ENCODE measurements at regions not wholly inside any gene's neighbourhood (a gene's known extent, or its start where the extent isn't known, plus 50 kb on each side); places are given as distances from the start of the nearest gene placed in this dataset.
"Not testable (repeated sequence)": the region's sequence is repeated elsewhere in the genome, so short reads cannot be mapped to it uniquely, and the experiment has no call there.

DNA sequence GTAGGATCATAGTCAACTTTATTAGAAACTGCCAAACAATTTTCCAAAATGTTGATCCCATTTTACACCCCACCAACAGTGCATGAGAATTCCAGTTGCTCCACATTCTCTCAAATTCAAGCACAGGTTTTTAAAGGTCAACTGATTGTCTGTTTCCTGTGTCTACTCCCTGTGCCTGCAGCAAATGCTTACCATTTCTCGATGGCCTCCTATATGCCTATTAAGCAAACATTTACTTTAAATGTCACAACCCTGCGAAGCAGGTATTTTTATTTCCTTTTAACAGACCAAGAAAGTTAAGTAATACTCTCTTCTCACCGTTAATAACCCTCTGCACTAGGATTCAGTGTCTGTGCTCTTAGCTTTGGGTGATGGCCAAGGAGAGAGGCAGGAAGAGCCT, 163.8 kb upstream of the EPB41L3 start:
- H3K4me1 Mint-ChIP-seq (ENCODE audit: low read depth) = no peaks in the 10 kb centered on the region
- Histone ChIP-seq H3K27me3 (ENCODE audit: control insufficient read depth in 1 of 2, insufficient read depth in 2 of 2, low read length in 2 of 2) (no peaks in the 10 kb centered on the region), H3K36me3 (ENCODE audit: insufficient read depth, low read length) (no peaks in the 10 kb centered on the region), H3K4me1 (ENCODE audit: insufficient read depth, low read length) (no peaks in the 10 kb centered on the region), H3K4me3 (ENCODE audit: low read length) (no peak overlapping the region), H3K27ac (ENCODE audit: low read depth in 1 of 2, low read length in 2 of 2) (no peak overlapping the region), H3K9me3 (ENCODE audit: control insufficient read depth in 1 of 2, insufficient read depth in 1 of 2, low read length in 2 of 2) (no peaks in the 10 kb centered on the region)
- no peak overlapping the region for H3K4me3 Mint-ChIP-seq
- no peaks in the 10 kb centered on the region for H3K9me3 Mint-ChIP-seq
- POLR2A ChIA-PET = no interaction called here
- no peak for ATAC-seq (ENCODE audit: poor library complexity)
- H3K27me3 Mint-ChIP-seq = peaks cover 26% of the 10 kb centered on the region
- no peaks in the 10 kb centered on the region for H3K36me3 Mint-ChIP-seq (ENCODE audit: low read depth)
- CTCF ChIA-PET = no interaction called here
- intact Hi-C loops (cut with DNase I, micrococcal nuclease) = no loop called here
- TF ChIP-seq, protein P1, sequence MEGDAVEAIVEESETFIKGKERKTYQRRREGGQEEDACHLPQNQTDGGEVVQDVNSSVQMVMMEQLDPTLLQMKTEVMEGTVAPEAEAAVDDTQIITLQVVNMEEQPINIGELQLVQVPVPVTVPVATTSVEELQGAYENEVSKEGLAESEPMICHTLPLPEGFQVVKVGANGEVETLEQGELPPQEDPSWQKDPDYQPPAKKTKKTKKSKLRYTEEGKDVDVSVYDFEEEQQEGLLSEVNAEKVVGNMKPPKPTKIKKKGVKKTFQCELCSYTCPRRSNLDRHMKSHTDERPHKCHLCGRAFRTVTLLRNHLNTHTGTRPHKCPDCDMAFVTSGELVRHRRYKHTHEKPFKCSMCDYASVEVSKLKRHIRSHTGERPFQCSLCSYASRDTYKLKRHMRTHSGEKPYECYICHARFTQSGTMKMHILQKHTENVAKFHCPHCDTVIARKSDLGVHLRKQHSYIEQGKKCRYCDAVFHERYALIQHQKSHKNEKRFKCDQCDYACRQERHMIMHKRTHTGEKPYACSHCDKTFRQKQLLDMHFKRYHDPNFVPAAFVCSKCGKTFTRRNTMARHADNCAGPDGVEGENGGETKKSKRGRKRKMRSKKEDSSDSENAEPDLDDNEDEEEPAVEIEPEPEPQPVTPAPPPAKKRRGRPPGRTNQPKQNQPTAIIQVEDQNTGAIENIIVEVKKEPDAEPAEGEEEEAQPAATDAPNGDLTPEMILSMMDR (IDR thresholded peaks at IDR 0.05) = no peak
- H3K27ac Mint-ChIP-seq = no peak overlapping the region
- DNase-seq = no peak

GRCh38 chr18:5705393-5705792, 161.6 kb upstream of the EPB41L3 start:
- Mint-ChIP-seq H3K36me3 (ENCODE audit: low read depth) (no peaks in the 10 kb centered on the region), H3K27ac (no peak overlapping the region), H3K27me3 (peaks cover 27% of the 10 kb centered on the region), H3K9me3 (no peaks in the 10 kb centered on the region), H3K4me3 (no peak overlapping the region), H3K4me1 (ENCODE audit: low read depth) (no peaks in the 10 kb centered on the region)
- Histone ChIP-seq H3K4me1 (ENCODE audit: insufficient read depth, low read length) (no peaks in the 10 kb centered on the region), H3K27me3 (ENCODE audit: control insufficient read depth in 1 of 2, insufficient read depth in 2 of 2, low read length in 2 of 2) (no peaks in the 10 kb centered on the region), H3K36me3 (ENCODE audit: insufficient read depth, low read length) (no peaks in the 10 kb centered on the region), H3K4me3 (ENCODE audit: low read length) (no peak overlapping the region), H3K9me3 (ENCODE audit: control insufficient read depth in 1 of 2, insufficient read depth in 1 of 2, low read length in 2 of 2) (no peaks in the 10 kb centered on the region), H3K27ac (ENCODE audit: low read depth in 1 of 2, low read length in 2 of 2) (no peak overlapping the region)
- ChIA-PET CTCF (no interaction called here), POLR2A (no interaction called here)
- no peak for DNase-seq
- intact Hi-C loops (cut with DNase I, micrococcal nuclease) = no loop called here
- TF ChIP-seq, protein P1 (IDR thresholded peaks at IDR 0.05) = no peak
- no peak for ATAC-seq (ENCODE audit: poor library complexity)

DNA sequence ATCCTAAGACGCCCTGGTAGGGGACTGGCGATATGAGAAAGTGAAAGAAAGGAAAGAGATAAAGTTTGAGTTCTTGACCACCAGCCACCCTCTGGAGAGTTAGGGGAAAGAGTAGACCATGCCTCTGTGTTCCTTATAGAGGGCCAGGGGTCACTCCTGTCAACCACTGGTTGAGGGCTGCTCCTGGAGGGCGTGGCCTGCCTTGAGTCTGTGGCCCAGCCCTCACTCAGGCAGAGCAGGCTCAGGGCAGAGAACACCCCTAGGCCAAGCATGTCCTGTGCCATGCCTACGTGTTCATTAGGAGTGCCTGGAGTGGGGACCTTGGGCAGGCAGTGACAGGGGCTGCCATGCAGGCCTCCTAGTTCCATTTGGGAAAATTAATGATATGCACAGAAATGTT, 161.1 kb upstream of the EPB41L3 start:
- POLR2A ChIA-PET = no interaction called here
- Mint-ChIP-seq H3K27me3 (peaks cover 25% of the 10 kb centered on the region), H3K9me3 (no peaks in the 10 kb centered on the region), H3K4me3 (no peak overlapping the region), H3K4me1 (ENCODE audit: low read depth) (no peaks in the 10 kb centered on the region), H3K36me3 (ENCODE audit: low read depth) (no peaks in the 10 kb centered on the region), H3K27ac (no peak overlapping the region)
- Histone ChIP-seq H3K27me3 (ENCODE audit: control insufficient read depth in 1 of 2, insufficient read depth in 2 of 2, low read length in 2 of 2) (no peaks in the 10 kb centered on the region), H3K4me1 (ENCODE audit: insufficient read depth, low read length) (no peaks in the 10 kb centered on the region), H3K9me3 (ENCODE audit: control insufficient read depth in 1 of 2, insufficient read depth in 1 of 2, low read length in 2 of 2) (no peaks in the 10 kb centered on the region), H3K36me3 (ENCODE audit: insufficient read depth, low read length) (no peaks in the 10 kb centered on the region), H3K27ac (ENCODE audit: low read depth in 1 of 2, low read length in 2 of 2) (no peak overlapping the region), H3K4me3 (ENCODE audit: low read length) (no peak overlapping the region)
- TF ChIP-seq, protein P1 (IDR thresholded peaks at IDR 0.05) = no peak
- DNase-seq (no peak), ATAC-seq (ENCODE audit: poor library complexity) (no peak)
- CTCF ChIA-PET = no interaction called here
- intact Hi-C loops (cut with DNase I, micrococcal nuclease) = no loop called here

DNA sequence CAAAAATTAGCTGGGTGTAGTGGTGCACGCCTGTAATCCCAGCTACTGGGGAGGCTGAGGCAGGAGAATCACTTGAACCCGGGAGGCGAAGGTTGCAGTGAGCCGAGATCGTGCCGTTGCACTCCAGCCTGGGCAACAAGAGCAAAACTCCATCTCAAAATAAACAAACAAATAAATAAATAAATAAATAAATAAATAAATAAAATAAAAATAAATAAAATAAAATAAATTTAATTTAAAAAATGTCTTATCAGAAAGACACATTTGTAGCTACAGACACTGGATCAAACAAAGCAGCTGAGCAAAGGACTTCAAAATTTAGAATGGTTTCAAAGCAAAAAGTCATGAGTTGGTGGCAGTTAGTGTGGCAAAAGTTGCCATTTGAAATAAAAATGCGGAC, 158.2 kb upstream of the EPB41L3 start:
- CTCF ChIA-PET; POLR2A ChIA-PET; H3K4me1 ChIP-seq (ENCODE audit: insufficient read depth, low read length); H3K36me3 ChIP-seq (ENCODE audit: insufficient read depth, low read length); H3K27ac ChIP-seq (ENCODE audit: low read depth in 1 of 2, low read length in 2 of 2); H3K4me1 Mint-ChIP-seq (ENCODE audit: low read depth); H3K36me3 Mint-ChIP-seq (ENCODE audit: low read depth); H3K27me3 ChIP-seq (ENCODE audit: control insufficient read depth in 1 of 2, insufficient read depth in 2 of 2, low read length in 2 of 2); H3K4me3 Mint-ChIP-seq; DNase-seq; ATAC-seq (ENCODE audit: poor library complexity); H3K4me3 ChIP-seq (ENCODE audit: low read length); H3K27ac Mint-ChIP-seq; H3K9me3 Mint-ChIP-seq; intact Hi-C loops (cut with DNase I, micrococcal nuclease); H3K9me3 ChIP-seq (ENCODE audit: control insufficient read depth in 1 of 2, insufficient read depth in 1 of 2, low read length in 2 of 2): not testable (repeated sequence)
- H3K27me3 Mint-ChIP-seq = peaks cover 11% of the 10 kb centered on the region
